Lung (tissue), 11 donors: ENCODE measurements at regions not wholly inside any gene's neighbourhood (a gene's known extent, or its start where the extent isn't known, plus 50 kb on each side); places are given as distances from the start of the nearest gene placed in this dataset.

Experiments used
- ATAC-seq: fragments of 200-7000 bp; cut with Tn5 transposase; one replicate; pipeline ENCODE4 v1.9.1; 2020; ENCODE audit warnings: moderate number of reproducible peaks; ENCODE audit not compliant: insufficient read depth, low FRiP score
- DNase-seq, 3 donors: peaks; one replicate each; pipeline ENCODE4 v3.0.0-alpha.2; 2013 to 2017
- H3K27ac ChIP-seq, 2 donors: one replicate each; pipeline ENCODE4 v1.5.1; 2013; ENCODE audit warnings: mild to moderate bottlenecking in 2 of 2, moderate library complexity in 2 of 2, control low read depth in 1 of 2, inconsistent platforms in 1 of 2, low read depth in 1 of 2, low read length in 1 of 2
- H3K27me3 ChIP-seq, 3 donors: one replicate each; pipeline ENCODE4 v1.5.1; 2013; ENCODE audit warnings: low read length in 2 of 3; ENCODE audit not compliant: control insufficient read depth in 3 of 3, insufficient read depth in 3 of 3
- H3K36me3 ChIP-seq, 4 donors: one replicate each; pipeline ENCODE4 v1.5.1; 2013; ENCODE audit warnings: low read length in 4 of 4, mild to moderate bottlenecking in 1 of 4, moderate library complexity in 1 of 4; ENCODE audit not compliant: control insufficient read depth in 4 of 4, insufficient read depth in 4 of 4
- H3K4me1 ChIP-seq, 5 donors: one replicate each; pipeline ENCODE4 v1.5.1; 2013; ENCODE audit warnings: low read length in 5 of 5, mild to moderate bottlenecking in 2 of 5, moderate library complexity in 1 of 5; ENCODE audit not compliant: control insufficient read depth in 5 of 5, insufficient read depth in 5 of 5
- H3K4me3 ChIP-seq: one replicate; pipeline ENCODE4 v1.5.1; 2013; ENCODE audit warnings: mild to moderate bottlenecking, control low read depth, moderate library complexity
- H3K9ac ChIP-seq, 2 donors: one replicate each; pipeline ENCODE4 v1.5.1; 2013; ENCODE audit warnings: low read length in 2 of 2, control low read depth in 1 of 2; ENCODE audit not compliant: insufficient read depth in 1 of 2
- H3K9me3 ChIP-seq, 4 donors: one replicate each; pipeline ENCODE4 v1.5.1; 2013; ENCODE audit warnings: low read length in 3 of 4, mild to moderate bottlenecking in 1 of 4, moderate library complexity in 1 of 4; ENCODE audit not compliant: control insufficient read depth in 4 of 4, insufficient read depth in 3 of 4
- WGBS, 2 donors: extraction: QIAGEN DNeasy Blood & Tissue Kit; methylation state at CpG; one replicate each; pipeline ENCODE4 v1.1.7; 2013; 5-methylcytosine and 5-hydroxymethylcytosine counted together
- TF ChIP-seq, protein P1 (sequence below): IDR thresholded peaks from 2 replicates; pipeline ENCODE4 v1.5.1; 2012; ENCODE audit warnings: mild to moderate bottlenecking; ENCODE audit errors: control extremely low read depth, extremely low read depth
- donor health status: control.
- donor health status: control.
- donor health status: Bipolar disorder and iron deficiency.
- donor health status: healthy.
- donor health status: DM: yes; HTN: yes; CAD: no.

DNA sequence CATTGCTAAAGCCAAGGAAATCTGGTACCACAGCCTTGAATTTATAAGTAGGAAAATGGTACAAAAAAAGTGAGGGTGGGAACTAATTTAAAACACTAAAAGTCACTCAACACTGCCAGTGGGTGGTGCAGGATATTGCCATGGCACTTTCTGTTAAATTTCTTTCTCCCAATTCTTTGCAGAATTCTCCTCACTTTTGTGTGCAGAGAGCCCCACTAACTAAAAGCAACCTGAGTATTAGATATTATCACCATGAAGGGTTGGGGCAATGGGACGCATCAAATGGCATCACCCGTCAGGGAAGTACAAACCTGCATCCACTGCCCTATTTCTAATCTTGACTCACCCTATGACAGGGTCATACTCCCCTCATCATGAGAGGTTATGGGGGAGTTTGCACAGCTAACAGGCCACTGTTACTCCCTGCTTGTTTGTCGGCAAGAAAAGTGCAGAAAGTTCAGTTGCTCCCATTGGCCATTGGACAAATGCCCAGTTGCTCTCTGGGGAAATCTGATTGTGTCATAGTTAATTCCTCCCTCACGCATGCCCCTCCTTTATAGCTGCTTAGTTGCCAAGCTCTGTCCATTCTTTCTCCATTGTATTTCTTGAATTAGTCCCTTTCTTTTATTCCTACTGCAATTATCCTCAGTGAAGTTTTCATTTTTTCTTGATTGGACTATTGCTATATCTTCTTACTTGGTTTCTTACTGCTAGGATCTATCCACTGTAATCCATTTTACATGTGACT is 93.8 kb upstream of the BLID start:
- ATAC-seq: peak; percentile 15
- Histone ChIP-seq H3K27ac (no peak overlapping the region), H3K9ac (no peak overlapping the region), H3K4me1 (peaks cover 5 to 38% (median 12%) of the 10 kb centered on the region in 5 donors), H3K36me3 (no peaks in the 10 kb centered on the region), H3K9me3 (no peaks in the 10 kb centered on the region), H3K27me3 (no peaks in the 10 kb centered on the region), H3K4me3 (no peak overlapping the region)
- 47 to 51% methylated on average over 4 of the region's 4 CpGs for WGBS, 2 donors
- TF ChIP-seq, protein P1, sequence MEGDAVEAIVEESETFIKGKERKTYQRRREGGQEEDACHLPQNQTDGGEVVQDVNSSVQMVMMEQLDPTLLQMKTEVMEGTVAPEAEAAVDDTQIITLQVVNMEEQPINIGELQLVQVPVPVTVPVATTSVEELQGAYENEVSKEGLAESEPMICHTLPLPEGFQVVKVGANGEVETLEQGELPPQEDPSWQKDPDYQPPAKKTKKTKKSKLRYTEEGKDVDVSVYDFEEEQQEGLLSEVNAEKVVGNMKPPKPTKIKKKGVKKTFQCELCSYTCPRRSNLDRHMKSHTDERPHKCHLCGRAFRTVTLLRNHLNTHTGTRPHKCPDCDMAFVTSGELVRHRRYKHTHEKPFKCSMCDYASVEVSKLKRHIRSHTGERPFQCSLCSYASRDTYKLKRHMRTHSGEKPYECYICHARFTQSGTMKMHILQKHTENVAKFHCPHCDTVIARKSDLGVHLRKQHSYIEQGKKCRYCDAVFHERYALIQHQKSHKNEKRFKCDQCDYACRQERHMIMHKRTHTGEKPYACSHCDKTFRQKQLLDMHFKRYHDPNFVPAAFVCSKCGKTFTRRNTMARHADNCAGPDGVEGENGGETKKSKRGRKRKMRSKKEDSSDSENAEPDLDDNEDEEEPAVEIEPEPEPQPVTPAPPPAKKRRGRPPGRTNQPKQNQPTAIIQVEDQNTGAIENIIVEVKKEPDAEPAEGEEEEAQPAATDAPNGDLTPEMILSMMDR: no peak
- peak; percentile 81 to 94 (median 90) for DNase-seq

DNA sequence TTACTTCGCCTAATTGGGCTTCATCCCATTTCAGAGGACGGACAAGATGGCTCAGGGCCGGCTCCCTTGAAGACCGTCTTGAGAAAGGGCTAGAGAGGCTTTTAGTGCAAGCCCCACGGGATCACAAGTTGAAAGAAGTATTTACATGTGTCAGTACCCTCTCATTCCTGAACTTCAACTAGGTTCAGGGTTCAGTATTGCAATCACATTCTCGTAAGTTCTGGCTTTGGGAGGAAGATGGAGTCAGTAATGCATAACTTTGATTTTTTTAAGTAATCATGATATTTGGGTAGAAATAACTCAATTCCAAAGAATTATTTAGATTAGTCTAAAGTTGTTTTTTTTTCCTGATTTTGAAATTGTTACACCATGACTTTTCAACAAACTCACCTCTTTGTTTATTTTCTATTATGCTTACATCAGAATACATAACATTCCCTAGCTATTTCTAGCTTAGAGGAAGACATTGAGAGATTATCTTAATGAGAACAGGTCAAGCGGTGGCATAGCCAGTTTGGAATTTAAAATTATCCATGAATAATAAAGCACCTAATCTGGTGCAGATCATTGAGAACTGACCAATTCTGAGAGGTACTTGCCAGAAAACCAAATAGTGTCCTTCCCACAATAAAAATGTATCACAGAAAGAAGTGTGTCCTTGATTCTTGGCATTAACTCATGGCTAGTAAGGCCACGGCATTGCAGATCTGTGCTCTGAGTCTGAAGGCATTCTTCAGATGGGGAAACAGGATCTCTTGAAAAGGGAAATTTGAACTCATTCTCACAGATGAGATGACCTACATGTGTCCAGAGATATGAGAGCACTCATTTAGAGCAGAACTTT is 92.1 kb upstream of the BLID start:
- Histone ChIP-seq H3K27me3 (no peaks in the 10 kb centered on the region), H3K4me1 (peaks cover 5 to 39% (median 12%) of the 10 kb centered on the region in 5 donors), H3K9ac (peak overlapping the region in 1 of 2 donors; percentile 43), H3K9me3 (no peaks in the 10 kb centered on the region), H3K27ac (peak overlapping the region in 1 of 2 donors; percentile 27), H3K4me3 (no peak overlapping the region), H3K36me3 (no peaks in the 10 kb centered on the region)
- ATAC-seq: no peak
- WGBS, 2 donors: 57 to 77% methylated on average over 8 of the region's 8 CpGs
- TF ChIP-seq, protein P1: no peak
- DNase-seq: peak in 1 of 3 donors; percentile 27

GRCh38 chr11:122207505-122207904 is 91.5 kb upstream of the BLID start:
- TF ChIP-seq, protein P1: no peak
- ATAC-seq (no peak), DNase-seq (peak; percentile 70 to 96 (median 92))
- 44 to 71% methylated on average over 8 of the region's 8 CpGs for WGBS, 2 donors
- no peaks in the 10 kb centered on the region for H3K9me3 ChIP-seq
- H3K27me3 ChIP-seq: no peaks in the 10 kb centered on the region
- H3K9ac ChIP-seq: peak overlapping the region in 1 of 2 donors; percentile 81
- peaks cover 5 to 46% (median 12%) of the 10 kb centered on the region in 5 donors for H3K4me1 ChIP-seq
- H3K4me3 ChIP-seq: no peak overlapping the region
- H3K36me3 ChIP-seq: no peaks in the 10 kb centered on the region
- peak overlapping the region in 1 of 2 donors; percentile 27 for H3K27ac ChIP-seq
